GM12892 (cell line): ENCODE measurements at regions not wholly inside any gene's neighbourhood (a gene's known extent, or its start where the extent isn't known, plus 50 kb on each side); places are given as distances from the start of the nearest gene placed in this dataset.

Source experiments
- DNase-seq: peaks from one replicate; pipeline ENCODE4 v3.0.0; 2011; ENCODE audit not compliant: insufficient read length
- FAIRE-seq: peaks from 2 replicates; lab custom pipeline; 2011; peaks lifted over from hg19 to GRCh38; lab: Jason Lieb, UNC
- POLR2A ChIP-seq: IDR thresholded peaks from 2 replicates; pipeline ENCODE4 v1.6.1; 2011; ENCODE audit warnings: low read depth, low read length, control low read depth
- POLR2AphosphoS5 ChIP-seq: IDR thresholded peaks from 2 replicates; pipeline ENCODE4 v1.6.1; 2011; ENCODE audit warnings: low read depth, low read length, control low read depth
- TAF1 ChIP-seq: IDR thresholded peaks from 2 replicates; pipeline ENCODE4 v1.6.1; 2011; ENCODE audit warnings: low read depth, mild to moderate bottlenecking, control low read depth, low read length, borderline replicate concordance

- TF ChIP-seq TAF1 (no peak), POLR2A (no peak), POLR2AphosphoS5 (no peak)
- FAIRE-seq (no peak), DNase-seq (no peak)
Observed at GRCh38 chr13:50334944-50335343, 319.7 kb downstream of the KCNRG start.

GRCh38 chr13:50339271-50339670 is 324.0 kb downstream of the KCNRG start:
- TF ChIP-seq POLR2AphosphoS5 (no peak), TAF1 (no peak), POLR2A (no peak)
- DNase-seq = no peak
- FAIRE-seq = no peak

DNA sequence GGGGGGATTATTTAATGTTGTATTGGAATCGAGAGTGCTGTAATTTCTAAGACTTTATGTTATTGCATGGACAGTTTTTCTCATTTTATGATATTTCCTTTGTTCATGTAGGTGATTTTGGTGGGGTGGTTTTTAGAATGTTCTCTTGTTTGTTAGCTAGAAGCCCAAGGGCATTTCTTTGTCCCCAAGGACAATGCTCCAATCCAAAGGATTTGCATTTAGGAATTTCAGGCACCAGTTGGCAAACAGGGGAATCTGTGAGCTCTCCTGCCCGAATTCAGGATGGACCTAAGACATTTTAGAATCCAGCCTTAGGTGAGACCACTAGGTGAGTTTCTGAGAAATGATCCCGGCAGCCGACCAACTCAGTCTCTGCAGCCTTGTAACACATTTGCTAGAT is 324.9 kb downstream of the KCNRG start:
- no peak for TF ChIP-seq TAF1
- no peak for TF ChIP-seq POLR2A
- TF ChIP-seq POLR2AphosphoS5 = no peak
- DNase-seq = no peak
- no peak for FAIRE-seq

GRCh38 chr13:50340551-50341287 is 325.5 kb downstream of the KCNRG start:
- DNase-seq (no peak), FAIRE-seq (no peak)
- TF ChIP-seq POLR2A (no peak), POLR2AphosphoS5 (no peak), TAF1 (no peak)

- TF ChIP-seq POLR2AphosphoS5 (no peak), POLR2A (no peak), TAF1 (no peak)
- DNase-seq = no peak
- FAIRE-seq = no peak
Observed at GRCh38 chr13:50341526-50341925, 326.3 kb downstream of the KCNRG start.

GRCh38 chr13:50344717-50345116 is 329.5 kb downstream of the KCNRG start:
- DNase-seq (no peak), FAIRE-seq (no peak)
- no peak for TF ChIP-seq POLR2AphosphoS5
- TF ChIP-seq TAF1 = no peak
- no peak for TF ChIP-seq POLR2A

DNA sequence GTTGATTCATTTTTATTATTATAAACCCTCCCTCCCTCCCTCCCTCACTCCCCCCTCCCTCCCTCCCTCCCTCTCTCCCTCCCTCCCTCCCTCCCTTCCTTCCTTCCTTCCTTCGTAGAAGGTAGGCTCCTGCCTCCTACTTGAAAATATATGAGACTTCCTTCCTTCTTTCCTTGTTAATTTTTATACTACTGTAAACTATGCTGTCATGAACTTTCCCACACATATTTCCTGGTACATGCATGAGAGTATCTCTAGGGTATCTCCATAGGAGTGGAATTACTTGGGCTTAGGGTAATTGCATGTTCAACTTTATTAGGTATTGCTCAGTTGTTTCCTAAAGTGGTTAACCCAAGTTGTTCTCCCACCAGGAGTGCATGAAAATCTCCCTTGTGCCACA is 330.6 kb downstream of the KCNRG start:
- FAIRE-seq (no peak), DNase-seq (no peak)
- TF ChIP-seq TAF1 (no peak), POLR2AphosphoS5 (no peak), POLR2A (no peak)

- no peak for FAIRE-seq
- TF ChIP-seq TAF1 (no peak), POLR2AphosphoS5 (no peak), POLR2A (no peak)
- no peak for DNase-seq
Observed at GRCh38 chr13:50348371-50348770, 333.1 kb downstream of the KCNRG start.

DNA sequence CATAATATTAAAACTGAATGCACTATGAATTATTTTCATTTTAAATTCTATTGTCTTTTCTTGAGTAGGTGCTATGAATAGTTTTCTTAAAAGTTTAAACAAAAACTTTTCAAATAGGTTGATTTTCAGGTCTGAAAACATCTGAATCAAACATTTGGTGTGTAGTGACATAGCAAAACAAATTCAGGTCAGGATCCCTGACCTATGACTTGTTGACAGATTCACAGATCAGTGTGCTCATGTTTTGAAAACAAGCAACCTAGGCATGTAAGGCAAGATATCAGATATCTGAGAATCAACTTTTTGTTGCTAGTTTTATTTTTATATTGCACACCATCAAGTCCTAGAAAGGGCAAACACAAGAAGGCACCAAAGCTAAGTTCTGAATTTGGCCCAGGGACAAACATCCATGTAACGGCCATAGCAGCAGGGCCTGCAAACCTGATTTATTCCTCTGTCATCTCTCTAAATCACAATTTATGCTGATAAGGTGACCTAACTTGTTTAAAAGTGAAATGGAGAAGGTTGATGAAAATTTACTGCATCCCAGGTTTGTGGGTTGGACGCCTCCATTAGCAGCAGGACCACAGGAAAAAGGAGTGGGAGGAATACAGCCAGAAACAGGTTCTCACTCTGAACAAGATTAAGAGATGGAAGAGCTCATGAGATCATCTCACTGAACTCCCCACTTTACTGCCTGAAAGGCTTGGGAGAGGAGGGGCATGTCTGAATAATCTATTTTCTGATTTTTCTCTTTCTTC is 337.7 kb downstream of the KCNRG start:
- TF ChIP-seq POLR2A = no peak
- TF ChIP-seq POLR2AphosphoS5 = no peak
- TF ChIP-seq TAF1 = no peak
- DNase-seq (no peak), FAIRE-seq (no peak)

- no peak for TF ChIP-seq TAF1
- TF ChIP-seq POLR2A = no peak
- no peak for TF ChIP-seq POLR2AphosphoS5
Observed at GRCh38 chr13:50353651-50354415, 338.6 kb downstream of the KCNRG start.

GRCh38 chr13:50355797-50356196 is 340.6 kb downstream of the KCNRG start:
- TF ChIP-seq POLR2AphosphoS5 (no peak), POLR2A (no peak), TAF1 (no peak)
- FAIRE-seq (no peak), DNase-seq (no peak)

More at GRCh38 chr13:50353651-50354415, 338.6 kb downstream of the KCNRG start:
- FAIRE-seq (no peak), DNase-seq (no peak)
